SH-SY5Y (cell line): ENCODE measurements at regions not wholly inside any gene's neighbourhood (a gene's known extent, or its start where the extent isn't known, plus 50 kb on each side); places are given as distances from the start of the nearest gene placed in this dataset.

Source experiments
- GATA2 ChIP-seq: IDR thresholded peaks from 2 replicates; pipeline ENCODE4 v1.6.1; 2011; ENCODE audit warnings: mild to moderate bottlenecking, low read depth, low read length
- GATA3 ChIP-seq: IDR thresholded peaks from 2 replicates; pipeline ENCODE4 v1.6.1; 2011; ENCODE audit warnings: low read depth, mild to moderate bottlenecking, low read length, moderate library complexity

- no peak for TF ChIP-seq GATA2
- TF ChIP-seq GATA3 = no peak
These were observed 252.1 kb downstream of the SMARCA2 start for GRCh38 chr9:2267181-2267745.

DNA sequence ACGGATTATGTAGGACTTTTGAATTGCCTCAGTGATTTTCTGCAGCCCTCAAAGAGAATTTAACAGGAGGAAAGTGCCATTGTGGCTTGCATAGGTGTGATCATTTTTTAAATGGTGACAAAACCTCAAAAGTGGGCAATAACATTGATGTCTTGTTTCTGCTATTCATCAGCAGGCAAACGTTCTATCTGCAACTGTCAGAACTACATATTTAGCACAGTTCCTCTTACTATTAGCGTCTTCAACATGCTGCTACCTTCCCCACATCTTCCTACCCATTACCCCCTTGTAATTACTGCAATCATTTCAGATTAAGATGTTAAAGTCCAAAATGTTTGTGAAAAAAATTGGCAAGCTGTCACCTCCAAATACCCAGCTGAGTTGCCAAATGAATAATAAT is 254.6 kb downstream of the SMARCA2 start:
- no peak for TF ChIP-seq GATA3
- TF ChIP-seq GATA2 = no peak

DNA sequence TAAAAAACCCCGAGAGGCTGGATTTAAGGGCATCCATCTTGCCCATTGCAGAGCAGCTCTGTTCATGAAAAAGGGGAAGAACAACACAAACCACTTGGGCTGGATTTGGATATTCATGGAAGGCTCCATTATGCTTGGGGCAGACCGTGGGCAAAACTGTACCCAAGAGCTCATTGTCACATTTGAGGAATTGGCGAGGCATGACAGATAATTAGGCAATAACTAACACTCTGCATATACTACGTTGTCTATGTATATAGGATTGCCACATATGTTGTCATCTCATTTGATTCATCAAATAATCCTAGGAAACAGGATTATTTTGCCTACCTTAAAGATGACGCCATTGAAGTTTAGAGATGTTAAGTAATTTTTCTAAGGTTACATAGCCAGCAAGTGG is 255.4 kb downstream of the SMARCA2 start:
- TF ChIP-seq GATA3 (no peak), GATA2 (no peak)

- no peak for TF ChIP-seq GATA2
- TF ChIP-seq GATA3 = no peak
These were observed 256.3 kb downstream of the SMARCA2 start for GRCh38 chr9:2271426-2271825.

- TF ChIP-seq GATA3 = no peak
- no peak for TF ChIP-seq GATA2
These were observed 259.6 kb downstream of the SMARCA2 start for GRCh38 chr9:2274762-2275161.

- TF ChIP-seq GATA2 = no peak
These were observed 261.1 kb downstream of the SMARCA2 start for GRCh38 chr9:2276296-2276695.

- TF ChIP-seq GATA2 (no peak), GATA3 (no peak)
These were observed 266.1 kb downstream of the SMARCA2 start for GRCh38 chr9:2281031-2281802.

DNA sequence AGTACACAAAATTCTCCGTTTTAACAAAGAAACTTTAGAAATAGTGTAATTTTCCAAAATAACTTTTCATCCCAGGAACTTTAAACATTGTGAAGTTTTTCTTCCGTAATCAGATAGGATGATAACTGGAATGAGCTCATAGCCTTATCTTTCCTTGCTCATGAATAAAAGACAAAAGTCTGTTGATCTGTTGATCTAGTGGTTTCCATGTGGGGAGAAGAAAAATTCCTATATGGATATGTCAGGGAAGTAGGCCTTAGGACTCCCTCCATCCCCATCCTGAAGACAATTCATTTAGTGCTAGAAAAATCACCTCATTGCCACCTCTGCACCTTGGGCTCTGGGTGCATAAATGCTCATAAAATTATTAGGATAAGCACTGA is 266.6 kb downstream of the SMARCA2 start:
- no peak for TF ChIP-seq GATA2
- no peak for TF ChIP-seq GATA3

- no peak for TF ChIP-seq GATA2
- TF ChIP-seq GATA3 = no peak
These were observed 269.6 kb downstream of the SMARCA2 start for GRCh38 chr9:2284770-2285169.

- TF ChIP-seq GATA2 (no peak), GATA3 (no peak)
These were observed 270.5 kb downstream of the SMARCA2 start for GRCh38 chr9:2285416-2286332.

- TF ChIP-seq GATA3 = no peak
- TF ChIP-seq GATA2 = no peak
These were observed 271.2 kb downstream of the SMARCA2 start for GRCh38 chr9:2286333-2286705.

DNA sequence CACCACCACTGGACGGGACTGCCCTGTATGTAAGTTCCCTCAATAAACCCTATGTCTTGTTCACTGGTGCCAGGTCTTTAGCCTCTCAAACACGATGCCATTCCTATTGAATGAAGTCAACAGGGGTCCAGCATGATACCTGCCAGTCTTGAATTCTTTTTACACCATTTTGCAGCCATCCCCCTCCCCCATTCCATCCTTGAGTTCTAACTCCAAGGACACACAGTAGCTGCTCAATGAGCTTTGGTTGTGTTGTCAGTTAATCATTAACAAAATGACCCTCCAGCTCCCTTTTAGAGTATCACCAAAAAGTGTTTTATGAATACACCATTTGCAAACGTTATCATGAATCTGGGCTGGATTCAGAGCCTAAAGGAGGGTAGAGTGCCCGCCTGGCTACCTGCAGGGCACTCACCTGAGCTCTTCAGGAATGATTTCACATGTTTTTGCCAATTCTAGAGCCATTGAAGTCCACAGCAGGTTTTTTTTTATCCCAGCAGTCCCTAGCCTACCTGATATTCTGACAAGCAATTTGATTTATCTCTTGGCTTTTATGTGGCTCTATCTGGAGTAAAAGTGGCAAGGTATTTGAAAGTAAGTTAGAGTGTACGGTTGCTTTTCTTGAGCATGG is 271.8 kb downstream of the SMARCA2 start:
- no peak for TF ChIP-seq GATA2
- no peak for TF ChIP-seq GATA3

DNA sequence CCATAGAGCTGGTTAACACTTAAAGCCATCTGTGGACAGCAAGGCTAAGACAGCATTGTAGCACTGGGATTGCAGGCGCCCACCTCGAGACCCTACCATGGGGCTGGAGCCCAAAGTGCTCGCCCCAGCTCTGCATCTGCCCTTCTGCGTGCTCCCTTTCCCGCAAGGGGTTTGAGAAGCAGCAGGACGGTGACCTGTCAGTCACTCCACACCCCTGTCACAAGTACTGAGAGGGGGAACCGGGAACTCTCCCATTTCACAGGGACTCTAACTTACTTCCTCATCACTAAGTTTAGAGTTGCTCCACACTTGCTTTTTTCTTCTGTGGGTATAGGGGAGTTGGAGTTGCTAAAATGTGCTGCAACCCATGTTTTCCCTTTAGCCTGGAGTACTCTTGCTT is 273.2 kb downstream of the SMARCA2 start:
- TF ChIP-seq GATA2 (no peak), GATA3 (no peak)

DNA sequence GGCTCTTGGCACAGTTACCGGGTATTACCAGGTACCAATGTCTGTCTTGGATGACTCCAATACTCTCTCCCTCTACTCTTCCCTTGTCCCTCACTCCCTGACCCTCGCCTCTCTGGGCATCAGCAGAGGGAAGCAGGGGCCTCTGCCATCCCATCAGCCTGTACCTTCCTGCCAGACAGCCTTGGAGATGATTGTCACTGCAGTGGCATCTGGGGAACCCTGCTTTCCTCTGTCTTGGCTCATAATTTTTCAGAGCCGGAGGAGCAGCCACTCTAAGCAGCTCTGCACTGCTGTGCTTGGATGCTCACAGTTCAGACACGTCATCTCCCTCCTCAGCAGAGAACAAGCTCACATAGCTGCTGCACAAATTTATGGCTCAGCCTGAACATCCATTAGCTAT is 274.1 kb downstream of the SMARCA2 start:
- TF ChIP-seq GATA3 = no peak
- TF ChIP-seq GATA2 = no peak
